Neural progenitor cell (in vitro differentiated cells): ENCODE measurements at regions not wholly inside any gene's neighbourhood (a gene's known extent, or its start where the extent isn't known, plus 50 kb on each side); places are given as distances from the start of the nearest gene placed in this dataset.
A peak's percentile ranks its signal among the peaks of the same experiment; 100 is the strongest.
"Not testable (repeated sequence)": the region's sequence is repeated elsewhere in the genome, so short reads cannot be mapped to it uniquely, and the experiment has no call there.

Experiments used
- DNase-seq: peaks from one replicate; pipeline ENCODE4 v3.0.0-alpha.2; 2016; ENCODE audit warnings: low spot score
- H2AFZ ChIP-seq: fragments of 200-600 bp; sonication (generic); replicated peaks from 2 replicates; pipeline ENCODE4 v1.6.1; 2016; ENCODE audit warnings: antibody characterized with exemption
- H3F3A ChIP-seq: fragments of 200-600 bp; sonication (generic); 2 replicates; pipeline ENCODE4 v1.6.1; 2016; ENCODE audit warnings: antibody characterized with exemption, low read depth
- H3K27ac ChIP-seq: fragments of 200-600 bp; sonication (generic); 2 replicates; pipeline ENCODE4 v1.5.1; 2016; ENCODE audit warnings: mild to moderate bottlenecking
- H3K27me3 ChIP-seq: fragments of 200-600 bp; sonication (generic); 2 replicates; pipeline ENCODE4 v1.6.1; 2016; ENCODE audit warnings: mild to moderate bottlenecking, moderate library complexity
- H3K36me3 ChIP-seq: fragments of 200-600 bp; sonication (generic); 2 replicates; pipeline ENCODE4 v1.5.1; 2016
- H3K4me1 ChIP-seq: fragments of 200-600 bp; sonication (generic); 2 replicates; pipeline ENCODE4 v1.6.1; 2016; ENCODE audit warnings: mixed run types
- H3K4me2 ChIP-seq: fragments of 200-600 bp; sonication (generic); 2 replicates; pipeline ENCODE4 v1.6.1; 2016
- H3K4me3 ChIP-seq: fragments of 200-600 bp; sonication (generic); 2 replicates; pipeline ENCODE4 v1.5.1; 2016
- H3K79me2 ChIP-seq: fragments of 200-600 bp; sonication (generic); 2 replicates; pipeline ENCODE4 v1.6.1; 2016; ENCODE audit warnings: low read depth
- H3K9ac ChIP-seq: fragments of 200-600 bp; sonication (generic); 2 replicates; pipeline ENCODE4 v1.6.1; 2016
- H3K9me3 ChIP-seq: fragments of 200-600 bp; sonication (generic); 2 replicates; pipeline ENCODE4 v1.5.1; 2016; ENCODE audit warnings: low read depth
- H4K20me1 ChIP-seq: fragments of 200-600 bp; sonication (generic); 2 replicates; pipeline ENCODE4 v1.6.1; 2016; ENCODE audit warnings: low read depth
- H3K27ac Mint-ChIP-seq: 3 replicates; pipeline ENCODE4 v1.8.0; 2021; ENCODE audit warnings: mixed read lengths
- H3K27me3 Mint-ChIP-seq: 2 replicates; pipeline ENCODE4 v1.8.0; 2022; ENCODE audit warnings: low read depth, mild to moderate bottlenecking, inconsistent platforms, moderate library complexity, mixed read lengths; ENCODE audit not compliant: insufficient read depth
- H3K36me3 Mint-ChIP-seq: 3 replicates; pipeline ENCODE4 v1.8.0; 2021; ENCODE audit warnings: mixed read lengths
- H3K4me1 Mint-ChIP-seq: 3 replicates; pipeline ENCODE4 v1.8.0; 2021; ENCODE audit warnings: mixed read lengths
- H3K4me3 Mint-ChIP-seq: 3 replicates; pipeline ENCODE4 v1.8.0; 2021; ENCODE audit warnings: mild to moderate bottlenecking, moderate library complexity, mixed read lengths
- H3K9me3 Mint-ChIP-seq: 3 replicates; pipeline ENCODE4 v1.8.0; 2020; ENCODE audit warnings: mixed read lengths
- EZH2 ChIP-seq: fragments of 200-600 bp; sonication (generic); IDR thresholded peaks from 2 replicates; pipeline ENCODE4 v1.6.1; 2017; ENCODE audit warnings: antibody characterized with exemption, mild to moderate bottlenecking, moderate library complexity
- EZH2phosphoT487 ChIP-seq: fragments of 200-600 bp; sonication (generic); IDR thresholded peaks from 2 replicates; pipeline ENCODE4 v1.6.1; 2017; ENCODE audit warnings: antibody characterized with exemption
- TF ChIP-seq, protein P1 (sequence below): fragments of 200-600 bp; sonication (generic); IDR thresholded peaks from 2 replicates; pipeline ENCODE4 v1.5.1; 2017; ENCODE audit warnings: antibody characterized with exemption, mild to moderate bottlenecking

DNA sequence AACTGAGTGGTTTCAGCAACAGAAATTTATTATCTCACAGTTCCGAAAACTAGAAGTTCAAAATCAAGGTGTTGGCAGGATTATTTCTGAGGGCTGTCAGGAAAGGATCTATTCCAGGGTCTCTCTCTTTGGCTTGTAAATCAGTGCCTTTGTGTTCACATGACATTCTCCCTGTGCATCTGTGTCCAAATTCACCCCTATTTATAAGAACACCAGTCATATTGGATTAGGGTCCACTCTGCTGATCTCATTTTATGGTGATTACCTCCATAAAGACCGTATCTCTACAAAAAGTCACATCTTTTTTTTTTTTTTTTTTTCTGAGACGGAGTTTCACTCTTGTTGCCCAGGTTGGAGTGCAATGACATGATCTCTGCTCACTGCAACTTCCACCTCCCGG is 68.6 kb upstream of the MARCKS start:
- no peaks in the 10 kb centered on the region for H3K9me3 Mint-ChIP-seq
- Histone ChIP-seq H3K27ac (no peak overlapping the region), H3K4me1 (no peaks in the 10 kb centered on the region), H3K79me2 (no peaks in the 10 kb centered on the region), H2AFZ (no peak overlapping the region), H3K9me3 (no peaks in the 10 kb centered on the region), H3K4me2 (no peak overlapping the region), H3K27me3 (no peaks in the 10 kb centered on the region), H3K36me3 (no peaks in the 10 kb centered on the region), H3K4me3 (no peak overlapping the region), H3K9ac (no peak overlapping the region), H4K20me1 (no peaks in the 10 kb centered on the region), H3F3A (no peaks in the 10 kb centered on the region)
- no peaks in the 10 kb centered on the region for H3K27me3 Mint-ChIP-seq
- H3K4me1 Mint-ChIP-seq = peaks cover 9% of the 10 kb centered on the region
- TF ChIP-seq EZH2 (no peak), EZH2phosphoT487 (no peak)
- TF ChIP-seq, protein P1, sequence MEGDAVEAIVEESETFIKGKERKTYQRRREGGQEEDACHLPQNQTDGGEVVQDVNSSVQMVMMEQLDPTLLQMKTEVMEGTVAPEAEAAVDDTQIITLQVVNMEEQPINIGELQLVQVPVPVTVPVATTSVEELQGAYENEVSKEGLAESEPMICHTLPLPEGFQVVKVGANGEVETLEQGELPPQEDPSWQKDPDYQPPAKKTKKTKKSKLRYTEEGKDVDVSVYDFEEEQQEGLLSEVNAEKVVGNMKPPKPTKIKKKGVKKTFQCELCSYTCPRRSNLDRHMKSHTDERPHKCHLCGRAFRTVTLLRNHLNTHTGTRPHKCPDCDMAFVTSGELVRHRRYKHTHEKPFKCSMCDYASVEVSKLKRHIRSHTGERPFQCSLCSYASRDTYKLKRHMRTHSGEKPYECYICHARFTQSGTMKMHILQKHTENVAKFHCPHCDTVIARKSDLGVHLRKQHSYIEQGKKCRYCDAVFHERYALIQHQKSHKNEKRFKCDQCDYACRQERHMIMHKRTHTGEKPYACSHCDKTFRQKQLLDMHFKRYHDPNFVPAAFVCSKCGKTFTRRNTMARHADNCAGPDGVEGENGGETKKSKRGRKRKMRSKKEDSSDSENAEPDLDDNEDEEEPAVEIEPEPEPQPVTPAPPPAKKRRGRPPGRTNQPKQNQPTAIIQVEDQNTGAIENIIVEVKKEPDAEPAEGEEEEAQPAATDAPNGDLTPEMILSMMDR = no peak
- no peak overlapping the region for H3K4me3 Mint-ChIP-seq
- no peaks in the 10 kb centered on the region for H3K36me3 Mint-ChIP-seq
- peak overlapping the region; percentile 76 for H3K27ac Mint-ChIP-seq
- DNase-seq = no peak

DNA sequence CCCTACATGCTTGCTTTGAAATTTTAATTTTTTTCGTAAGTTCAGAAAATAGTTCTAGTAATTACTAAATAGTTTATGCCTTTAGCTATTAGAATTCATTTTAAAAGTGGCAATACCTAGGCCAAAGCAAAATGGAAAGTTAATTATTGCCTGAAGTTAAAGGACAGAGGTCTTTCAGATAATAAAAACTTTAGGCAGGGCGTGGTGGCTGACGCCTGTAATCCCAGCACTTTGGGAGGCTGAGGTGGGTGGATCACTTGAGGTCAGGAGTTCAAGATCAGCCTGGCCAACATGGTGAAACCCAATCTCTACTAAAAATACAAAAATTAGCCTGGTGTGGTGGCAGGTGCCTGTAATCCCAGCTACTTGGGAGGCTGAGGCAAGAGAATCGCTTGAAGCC is 65.9 kb upstream of the MARCKS start:
- not testable (repeated sequence) for H3K36me3 ChIP-seq, H3K27ac ChIP-seq, H3K4me1 ChIP-seq, H3K79me2 ChIP-seq, H3K4me1 Mint-ChIP-seq, H3K27ac Mint-ChIP-seq, H3K9ac ChIP-seq, H3K9me3 ChIP-seq, DNase-seq, H3K4me3 Mint-ChIP-seq, H3F3A ChIP-seq, H3K4me3 ChIP-seq, H3K4me2 ChIP-seq, H3K27me3 ChIP-seq, H4K20me1 ChIP-seq, H3K27me3 Mint-ChIP-seq, H2AFZ ChIP-seq, H3K36me3 Mint-ChIP-seq, H3K9me3 Mint-ChIP-seq

GRCh38 chr6:113795371-113795770 is 61.8 kb upstream of the MARCKS start:
- H3K4me2 ChIP-seq, H4K20me1 ChIP-seq, H3F3A ChIP-seq, H3K9me3 ChIP-seq, DNase-seq, H3K9me3 Mint-ChIP-seq, H3K79me2 ChIP-seq, H3K4me3 Mint-ChIP-seq, H2AFZ ChIP-seq, H3K36me3 Mint-ChIP-seq, H3K4me1 Mint-ChIP-seq, H3K27me3 ChIP-seq, H3K27me3 Mint-ChIP-seq, H3K27ac Mint-ChIP-seq, H3K36me3 ChIP-seq, H3K4me1 ChIP-seq, H3K27ac ChIP-seq, H3K4me3 ChIP-seq, H3K9ac ChIP-seq: not testable (repeated sequence)

DNA sequence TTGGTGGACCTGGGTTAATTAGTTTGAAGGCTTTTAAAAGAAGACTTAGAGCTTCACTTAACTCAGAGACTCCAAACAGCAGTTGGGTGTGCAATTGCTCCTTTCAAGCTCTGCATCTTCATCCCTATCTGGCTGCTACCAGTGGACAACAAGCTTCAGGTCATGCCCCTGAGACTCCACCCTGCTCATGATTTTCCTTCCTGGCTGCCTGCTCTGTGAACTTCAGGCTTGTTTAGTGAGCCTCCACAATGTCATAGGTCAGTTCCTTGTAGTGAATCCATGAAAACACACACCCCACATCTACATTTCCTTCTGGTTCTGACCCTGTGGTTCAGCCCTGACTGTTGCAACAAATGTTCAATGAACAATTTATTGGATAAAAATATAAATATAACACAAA is 61.1 kb upstream of the MARCKS start:
- Histone ChIP-seq H3K4me1 (no peaks in the 10 kb centered on the region), H3K4me3 (no peak overlapping the region), H2AFZ (no peak overlapping the region), H3K4me2 (no peak overlapping the region), H3K36me3 (no peaks in the 10 kb centered on the region), H3K9ac (no peak overlapping the region), H3K27ac (no peak overlapping the region), H3K9me3 (no peaks in the 10 kb centered on the region), H3K79me2 (no peaks in the 10 kb centered on the region), H4K20me1 (no peaks in the 10 kb centered on the region), H3K27me3 (no peaks in the 10 kb centered on the region), H3F3A (no peaks in the 10 kb centered on the region)
- no peaks in the 10 kb centered on the region for H3K9me3 Mint-ChIP-seq
- DNase-seq = no peak
- no peak overlapping the region for H3K27ac Mint-ChIP-seq
- no peaks in the 10 kb centered on the region for H3K4me1 Mint-ChIP-seq
- TF ChIP-seq EZH2 (no peak), EZH2phosphoT487 (no peak)
- TF ChIP-seq, protein P1 = no peak
- no peak overlapping the region for H3K4me3 Mint-ChIP-seq
- H3K36me3 Mint-ChIP-seq = no peaks in the 10 kb centered on the region
- H3K27me3 Mint-ChIP-seq = peaks cover 2% of the 10 kb centered on the region
